Activated T-cell treated with anti-CD3 and anti-CD28 coated beads, Interleukin-2, amount 50 U/mL, for 1 hour (primary cell): ENCODE measurements at regions not wholly inside any gene's neighbourhood (a gene's known extent, or its start where the extent isn't known, plus 50 kb on each side); places are given as distances from the start of the nearest gene placed in this dataset.

Experiments
- DNase-seq: peaks from one replicate; pipeline ENCODE4 v3.0.0-alpha.2; 2020

- DNase-seq: no peak
Observed at GRCh38 chr11:15780837-15781236, 575.5 kb downstream of the SOX6 start.

GRCh38 chr11:15783619-15784018 is 572.7 kb downstream of the SOX6 start:
- no peak for DNase-seq

DNA sequence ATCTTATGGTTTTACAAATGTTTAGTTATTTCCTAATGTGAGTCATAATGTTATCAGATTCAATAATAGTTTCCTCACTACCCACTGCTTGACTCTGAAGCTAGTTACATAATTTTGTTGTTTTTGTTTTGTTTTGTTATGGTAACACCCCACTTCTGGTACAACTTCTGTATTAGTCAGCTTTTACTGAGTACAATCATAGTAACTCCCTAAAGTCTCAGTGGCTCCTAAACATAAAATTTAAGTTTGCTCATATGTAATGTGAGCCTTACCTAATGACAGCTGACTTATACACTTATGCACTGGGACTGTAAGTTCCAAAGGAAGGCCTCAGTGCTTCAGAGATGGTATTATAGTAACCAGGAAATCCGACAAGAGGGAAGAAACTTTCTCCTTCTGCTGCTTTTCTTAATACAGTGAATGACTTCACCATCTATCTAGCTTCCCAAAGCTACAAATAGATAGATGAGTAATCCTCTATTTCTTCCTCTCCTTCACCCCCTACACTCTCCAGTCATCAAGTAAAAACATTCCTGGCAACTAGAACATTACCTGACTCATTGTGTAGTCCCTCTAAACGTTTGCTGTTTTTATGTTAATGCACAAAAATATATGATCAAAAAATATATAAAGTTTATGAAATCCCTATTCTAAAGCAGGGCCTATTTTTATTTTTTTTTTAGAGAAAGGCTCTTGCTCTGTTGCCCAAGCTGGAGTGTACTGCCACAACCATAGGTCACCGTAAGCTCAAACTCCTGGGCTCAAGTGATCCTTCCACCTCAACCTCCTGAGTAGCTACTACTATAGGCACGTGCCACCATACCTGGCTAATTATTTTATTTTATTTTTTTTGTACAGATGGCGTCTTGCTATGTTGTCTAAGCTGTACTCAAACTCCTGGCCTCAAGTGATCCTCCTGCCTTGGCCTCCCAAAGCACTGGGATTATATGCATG is 563.0 kb downstream of the SOX6 start:
- no peak for DNase-seq

DNA sequence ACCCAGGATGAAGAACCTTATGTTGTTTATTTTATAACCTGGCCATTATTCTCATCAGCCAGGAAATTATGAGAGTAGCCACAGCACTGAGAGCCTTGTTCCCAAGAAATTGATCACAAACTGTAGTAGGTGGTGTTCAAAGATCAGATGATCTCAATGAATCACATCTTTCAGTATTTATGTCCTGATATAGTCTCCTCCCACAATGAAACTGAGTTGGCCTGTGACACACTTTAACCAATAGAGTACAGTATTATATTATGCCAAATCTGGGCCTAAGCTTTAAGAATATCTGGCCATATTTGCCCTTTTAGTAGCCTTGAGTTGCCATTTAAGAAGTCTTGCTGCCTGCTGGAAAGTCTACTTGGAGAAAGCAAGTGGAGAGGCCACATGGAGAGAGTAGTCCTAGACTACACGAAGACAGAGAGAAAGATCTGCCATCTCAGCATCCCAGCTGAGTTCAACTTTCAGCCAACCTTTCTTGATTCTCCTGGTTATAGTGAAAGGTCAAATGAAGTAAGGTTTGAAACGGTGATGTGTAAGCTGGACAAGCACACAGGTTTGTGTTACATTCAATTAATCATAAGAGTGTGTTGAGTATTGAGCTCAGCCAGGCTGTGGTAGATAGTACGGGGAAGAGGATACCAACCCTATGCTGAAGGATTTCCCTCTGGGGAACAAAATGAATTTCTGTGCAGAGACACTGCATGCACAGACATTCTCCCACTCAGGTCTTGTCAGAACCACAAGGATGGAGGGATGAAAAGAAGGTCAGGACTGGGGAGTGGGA is 561.8 kb downstream of the SOX6 start:
- DNase-seq: no peak

- no peak for DNase-seq
Observed at GRCh38 chr11:15795378-15795777, 561.0 kb downstream of the SOX6 start.

DNA sequence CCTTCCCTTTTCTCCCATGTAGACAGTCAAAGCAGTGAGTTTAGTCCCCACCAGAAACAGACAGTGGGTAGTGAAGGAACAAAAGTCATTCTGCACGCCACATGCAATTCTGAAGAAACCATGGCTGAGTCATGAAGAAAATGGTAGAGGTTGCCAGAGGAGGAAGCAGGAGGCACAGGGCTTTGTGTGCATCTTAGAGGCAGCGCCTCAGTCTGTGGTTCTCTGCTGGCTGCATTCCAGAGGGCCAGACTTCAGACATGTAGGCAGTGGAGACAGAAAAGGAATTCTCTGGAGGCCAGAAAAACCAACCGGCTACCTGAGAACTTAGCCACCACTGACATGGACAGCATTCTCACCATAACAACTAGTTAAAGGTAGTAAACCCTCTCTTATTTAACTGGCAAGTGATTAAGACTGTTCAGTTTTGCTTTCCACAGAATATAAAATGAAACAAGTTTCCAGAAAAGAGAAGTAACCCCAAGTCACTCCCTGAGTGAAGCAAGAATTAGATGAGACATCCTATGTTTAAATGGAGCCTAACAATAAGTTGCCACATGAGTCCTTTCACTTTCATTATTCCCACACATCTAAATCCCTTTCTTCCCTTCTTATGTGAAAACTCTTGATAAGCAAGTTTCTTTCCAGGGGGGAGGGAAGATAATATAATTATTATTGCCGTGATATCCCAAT is 556.1 kb downstream of the SOX6 start:
- DNase-seq: no peak

GRCh38 chr11:15801126-15801525 is 555.2 kb downstream of the SOX6 start:
- no peak for DNase-seq

GRCh38 chr11:15801616-15802015 is 554.7 kb downstream of the SOX6 start:
- no peak for DNase-seq

GRCh38 chr11:15805726-15806125 is 550.6 kb downstream of the SOX6 start:
- DNase-seq: no peak

GRCh38 chr11:15806217-15806616 is 550.1 kb downstream of the SOX6 start:
- no peak for DNase-seq

- DNase-seq: no peak
Observed at GRCh38 chr11:15807827-15808226, 548.5 kb downstream of the SOX6 start.

- no peak for DNase-seq
Observed at GRCh38 chr11:15810082-15810481, 546.3 kb downstream of the SOX6 start.

- DNase-seq: no peak
Observed at GRCh38 chr11:15810525-15810924, 545.8 kb downstream of the SOX6 start.

GRCh38 chr11:15815246-15816195 is 540.8 kb downstream of the SOX6 start:
- no peak for DNase-seq

GRCh38 chr11:15816260-15816871 is 540.0 kb downstream of the SOX6 start:
- DNase-seq: no peak

- no peak for DNase-seq
Observed at GRCh38 chr11:15817001-15817400, 539.3 kb downstream of the SOX6 start.

GRCh38 chr11:15818132-15818842 is 538.1 kb downstream of the SOX6 start:
- no peak for DNase-seq

DNA sequence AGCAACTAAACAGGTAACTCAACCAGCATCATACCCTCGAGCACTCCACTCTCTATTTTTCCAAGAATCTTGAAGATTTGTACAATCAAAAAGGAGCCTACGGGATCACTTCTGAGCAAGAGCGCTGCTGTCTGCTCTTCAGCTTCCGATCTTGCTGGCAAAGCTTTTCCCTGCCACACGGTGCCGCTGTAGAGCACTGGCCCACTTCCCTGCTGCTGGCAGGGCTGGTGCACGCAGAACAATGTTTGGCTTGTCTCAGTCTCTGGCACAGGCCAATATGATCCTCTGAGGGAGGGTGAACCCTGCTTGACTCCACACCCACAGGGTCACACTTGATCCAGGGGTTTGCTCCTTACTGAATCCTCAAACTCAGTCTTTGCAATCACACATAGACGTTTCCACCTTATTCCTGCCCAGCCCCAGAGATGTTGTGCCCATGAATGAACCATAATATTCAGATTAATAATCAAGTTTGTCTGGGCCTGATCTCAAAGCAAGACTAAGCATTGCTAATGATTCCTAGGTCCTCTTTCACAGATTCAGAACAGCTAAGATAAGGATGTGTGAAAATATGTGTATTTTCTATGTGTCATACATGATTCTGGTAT is 536.6 kb downstream of the SOX6 start:
- DNase-seq: peak; percentile 17

DNA sequence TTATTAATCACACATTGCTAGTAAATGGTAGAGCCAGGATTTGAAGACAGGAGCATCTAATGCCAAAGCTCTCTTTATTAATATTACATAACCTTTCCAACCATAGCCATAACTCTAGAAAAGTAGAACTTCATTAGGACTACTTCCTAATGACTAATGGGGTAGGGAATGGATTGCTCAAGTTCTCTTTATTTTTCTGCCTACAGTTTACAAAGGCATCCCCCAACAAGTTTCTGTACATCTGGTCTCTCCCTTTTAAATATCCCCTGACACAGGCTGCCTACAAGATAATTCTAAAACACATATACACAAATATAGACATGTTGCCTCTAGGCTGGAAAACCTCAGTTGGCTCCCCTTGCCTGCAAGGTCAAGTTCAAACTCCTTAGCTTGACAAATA is 534.9 kb downstream of the SOX6 start:
- DNase-seq: no peak

DNA sequence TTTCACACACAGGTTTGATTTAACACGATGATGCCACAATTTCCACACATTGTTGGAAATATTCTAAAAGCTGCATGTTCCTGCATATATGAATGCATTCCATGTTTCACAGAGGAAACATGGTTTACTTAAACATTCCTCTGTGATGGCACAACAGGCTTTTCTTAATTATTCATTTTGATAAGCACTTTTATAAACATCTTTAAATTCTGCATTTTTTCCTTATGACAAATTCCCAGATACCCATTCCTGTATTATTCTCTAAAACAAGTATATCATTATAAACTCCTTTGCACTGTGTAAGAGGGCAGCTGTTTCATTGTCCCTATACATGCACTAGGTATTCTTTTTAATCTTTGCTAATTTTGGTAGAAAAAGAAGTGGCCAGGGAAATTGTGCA is 532.3 kb downstream of the SOX6 start:
- DNase-seq: no peak
